ENCODE measurements at regions not wholly inside any gene's neighbourhood (a gene's known extent, or its start where the extent isn't known, plus 50 kb on each side); places are given as distances from the start of the nearest gene placed in this dataset.

GRCh38 chr13:76725211-76725610 lies 161.0 kb downstream of the KCTD12 start:
- no peaks in the 10 kb centered on the region for H3K9me1 ChIP-seq (ENCODE audit: control insufficient read depth, extremely low read depth, insufficient read depth, low read length)
- dilution Hi-C loops (cut with MboI; ENCODE audit: extremely low pct_ligation_motif_present, low sequenced_read_pairs) = no loop called here
- H3K4me3 ChIP-seq (ENCODE audit: control insufficient read depth in 2 of 3, extremely low read depth in 1 of 3, insufficient read depth in 2 of 3, low read depth in 1 of 3, low read length in 3 of 3) = no peak overlapping the region
- DNase-seq (ENCODE audit: low read depth, low spot score) = no peak
- no peaks in the 10 kb centered on the region for H4K20me1 ChIP-seq (ENCODE audit: control insufficient read depth, extremely low read depth, insufficient read depth, low read length)
- no peak overlapping the region for H2AFZ ChIP-seq (ENCODE audit: control insufficient read depth, low read length)
- H3K27me3 ChIP-seq (ENCODE audit: control insufficient read depth, extremely low read depth, insufficient read depth, low read length) = no peaks in the 10 kb centered on the region
- H3K79me2 ChIP-seq (ENCODE audit: control insufficient read depth, insufficient read depth, low read length) = no peaks in the 10 kb centered on the region
- no peaks in the 10 kb centered on the region for H3K36me3 ChIP-seq (ENCODE audit: control insufficient read depth in 2 of 2, extremely low read depth in 1 of 2, insufficient read depth in 2 of 2, low read length in 2 of 2)
- H3K9me3 ChIP-seq (ENCODE audit: control insufficient read depth, low read depth, low read length) = no peaks in the 10 kb centered on the region
- no peak overlapping the region for H3K4me2 ChIP-seq (ENCODE audit: control insufficient read depth, extremely low read depth, insufficient read depth, low read depth, low read length)
- TF ChIP-seq CTCF (optimal IDR thresholded peaks at IDR 0.05 in 1 of 3, IDR thresholded peaks at IDR 0.05 in 1 of 3, conservative IDR thresholded peaks at IDR 0.05 in 1 of 3; ENCODE audit: extremely low read depth in 1 of 3, insufficient read depth in 2 of 3, low read length in 3 of 3) = no peak
- H3K9ac ChIP-seq (ENCODE audit: control insufficient read depth, extremely low read depth, insufficient read depth, low read length) = no peak overlapping the region
- no peaks in the 10 kb centered on the region for H3K4me1 ChIP-seq (ENCODE audit: control insufficient read depth, extremely low read depth, insufficient read depth, low read length)
- FAIRE-seq = no peak
- no peak overlapping the region for H3K27ac ChIP-seq (ENCODE audit: control insufficient read depth, insufficient read depth, low read length)

GRCh38 chr13:76724421-76724820 lies 161.8 kb downstream of the KCTD12 start:
- dilution Hi-C loops (cut with MboI; ENCODE audit: extremely low pct_ligation_motif_present, low sequenced_read_pairs) = no loop called here
- Histone ChIP-seq H4K20me1 (ENCODE audit: control insufficient read depth, extremely low read depth, insufficient read depth, low read length) (no peaks in the 10 kb centered on the region), H3K9ac (ENCODE audit: control insufficient read depth, extremely low read depth, insufficient read depth, low read length) (no peak overlapping the region), H3K4me2 (ENCODE audit: control insufficient read depth, extremely low read depth, insufficient read depth, low read depth, low read length) (no peak overlapping the region), H3K4me1 (ENCODE audit: control insufficient read depth, extremely low read depth, insufficient read depth, low read length) (no peaks in the 10 kb centered on the region), H3K4me3 (ENCODE audit: control insufficient read depth in 2 of 3, extremely low read depth in 1 of 3, insufficient read depth in 2 of 3, low read depth in 1 of 3, low read length in 3 of 3) (no peak overlapping the region), H3K9me3 (ENCODE audit: control insufficient read depth, low read depth, low read length) (no peaks in the 10 kb centered on the region), H3K27ac (ENCODE audit: control insufficient read depth, insufficient read depth, low read length) (no peak overlapping the region), H3K36me3 (ENCODE audit: control insufficient read depth in 2 of 2, extremely low read depth in 1 of 2, insufficient read depth in 2 of 2, low read length in 2 of 2) (no peaks in the 10 kb centered on the region), H3K27me3 (ENCODE audit: control insufficient read depth, extremely low read depth, insufficient read depth, low read length) (no peaks in the 10 kb centered on the region), H3K9me1 (ENCODE audit: control insufficient read depth, extremely low read depth, insufficient read depth, low read length) (no peaks in the 10 kb centered on the region), H3K79me2 (ENCODE audit: control insufficient read depth, insufficient read depth, low read length) (no peaks in the 10 kb centered on the region), H2AFZ (ENCODE audit: control insufficient read depth, low read length) (no peak overlapping the region)
- TF ChIP-seq CTCF (optimal IDR thresholded peaks at IDR 0.05 in 1 of 3, IDR thresholded peaks at IDR 0.05 in 1 of 3, conservative IDR thresholded peaks at IDR 0.05 in 1 of 3; ENCODE audit: extremely low read depth in 1 of 3, insufficient read depth in 2 of 3, low read length in 3 of 3) (no peak), EZH2 (IDR thresholded peaks at IDR 0.05; ENCODE audit: low read length) (no peak)
- FAIRE-seq (no peak), DNase-seq (ENCODE audit: low read depth, low spot score) (no peak)
